ENCODE measurements at regions not wholly inside any gene's neighbourhood (a gene's known extent, or its start where the extent isn't known, plus 50 kb on each side); places are given as distances from the start of the nearest gene placed in this dataset.

DNA sequence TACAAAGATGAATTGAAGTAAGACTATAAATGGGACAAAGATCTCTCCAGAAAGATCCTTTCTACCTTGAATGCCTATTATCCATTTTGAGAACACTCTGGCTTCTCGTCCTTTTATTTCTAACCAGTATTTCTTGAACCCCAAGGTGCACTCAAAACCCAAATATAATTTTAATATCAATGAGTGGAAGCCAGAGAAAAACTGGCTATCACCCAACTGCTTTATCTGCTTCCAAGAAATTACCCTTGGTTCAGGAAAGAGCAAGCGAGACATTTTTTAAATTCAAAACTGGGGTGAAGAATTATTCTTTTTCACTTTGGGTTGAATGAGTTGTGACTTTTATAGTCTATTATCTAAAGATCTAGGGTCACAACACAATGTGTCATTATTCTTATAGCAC lies 221.3 kb downstream of the PTH2R start:
- no peaks in the 10 kb centered on the region for H3K36me3 ChIP-seq
- no peak for DNase-seq
- TF ChIP-seq, protein P1, sequence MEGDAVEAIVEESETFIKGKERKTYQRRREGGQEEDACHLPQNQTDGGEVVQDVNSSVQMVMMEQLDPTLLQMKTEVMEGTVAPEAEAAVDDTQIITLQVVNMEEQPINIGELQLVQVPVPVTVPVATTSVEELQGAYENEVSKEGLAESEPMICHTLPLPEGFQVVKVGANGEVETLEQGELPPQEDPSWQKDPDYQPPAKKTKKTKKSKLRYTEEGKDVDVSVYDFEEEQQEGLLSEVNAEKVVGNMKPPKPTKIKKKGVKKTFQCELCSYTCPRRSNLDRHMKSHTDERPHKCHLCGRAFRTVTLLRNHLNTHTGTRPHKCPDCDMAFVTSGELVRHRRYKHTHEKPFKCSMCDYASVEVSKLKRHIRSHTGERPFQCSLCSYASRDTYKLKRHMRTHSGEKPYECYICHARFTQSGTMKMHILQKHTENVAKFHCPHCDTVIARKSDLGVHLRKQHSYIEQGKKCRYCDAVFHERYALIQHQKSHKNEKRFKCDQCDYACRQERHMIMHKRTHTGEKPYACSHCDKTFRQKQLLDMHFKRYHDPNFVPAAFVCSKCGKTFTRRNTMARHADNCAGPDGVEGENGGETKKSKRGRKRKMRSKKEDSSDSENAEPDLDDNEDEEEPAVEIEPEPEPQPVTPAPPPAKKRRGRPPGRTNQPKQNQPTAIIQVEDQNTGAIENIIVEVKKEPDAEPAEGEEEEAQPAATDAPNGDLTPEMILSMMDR (IDR thresholded peaks at IDR 0.05) = no peak
- ATAC-seq = no peak
- H3K4me3 ChIP-seq = no peak overlapping the region
- H3K27me3 ChIP-seq = no peaks in the 10 kb centered on the region
- no peaks in the 10 kb centered on the region for H3K9me3 ChIP-seq
- H3K27ac ChIP-seq = no peak overlapping the region
- no peaks in the 10 kb centered on the region for H3K4me1 ChIP-seq
- intact Hi-C loops (cut with DNase I) = no loop called here

GRCh38 chr2:208638059-208638458 lies 231.5 kb downstream of the PTH2R start:
- H3K9me3 ChIP-seq = no peaks in the 10 kb centered on the region
- H3K27me3 ChIP-seq = no peaks in the 10 kb centered on the region
- TF ChIP-seq, protein P1 (IDR thresholded peaks at IDR 0.05) = no peak
- no peak overlapping the region for H3K27ac ChIP-seq
- H3K36me3 ChIP-seq = no peaks in the 10 kb centered on the region
- no peak overlapping the region for H3K4me3 ChIP-seq
- DNase-seq (no peak), ATAC-seq (no peak)
- intact Hi-C loops (cut with DNase I) = no loop called here
- no peaks in the 10 kb centered on the region for H3K4me1 ChIP-seq

- ATAC-seq (no peak), DNase-seq (no peak)
- Histone ChIP-seq H3K4me3 (no peak overlapping the region), H3K27ac (no peak overlapping the region), H3K27me3 (no peaks in the 10 kb centered on the region), H3K9me3 (no peaks in the 10 kb centered on the region), H3K36me3 (no peaks in the 10 kb centered on the region), H3K4me1 (no peaks in the 10 kb centered on the region)
- TF ChIP-seq, protein P1 (IDR thresholded peaks at IDR 0.05) = no peak
- intact Hi-C loops (cut with DNase I) = no loop called here
These were observed 235.7 kb downstream of the PTH2R start for GRCh38 chr2:208642125-208642779.

DNA sequence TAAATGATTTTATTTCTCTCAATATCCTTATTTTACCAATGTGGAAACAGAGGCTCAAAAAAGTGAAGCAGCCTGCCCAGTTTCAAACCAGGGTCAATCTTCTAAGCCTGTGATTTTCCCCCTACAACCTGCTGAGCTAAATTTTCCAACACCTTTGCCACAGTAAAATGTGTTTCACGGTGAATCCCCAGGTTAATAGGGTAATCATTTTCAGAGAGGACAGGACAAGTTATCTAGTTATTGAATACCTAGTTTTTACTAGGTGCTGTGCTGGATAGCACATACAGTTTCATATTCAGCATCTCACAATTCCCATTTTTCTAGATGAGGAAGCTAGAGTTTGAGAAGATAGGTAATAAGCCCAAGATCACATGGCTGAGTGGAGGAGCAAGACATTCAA lies 236.6 kb downstream of the PTH2R start:
- DNase-seq = no peak
- no peak for ATAC-seq
- H3K9me3 ChIP-seq = no peaks in the 10 kb centered on the region
- TF ChIP-seq, protein P1 (IDR thresholded peaks at IDR 0.05) = no peak
- intact Hi-C loops (cut with DNase I) = no loop called here
- H3K27ac ChIP-seq = no peak overlapping the region
- no peaks in the 10 kb centered on the region for H3K27me3 ChIP-seq
- no peaks in the 10 kb centered on the region for H3K4me1 ChIP-seq
- no peaks in the 10 kb centered on the region for H3K36me3 ChIP-seq
- H3K4me3 ChIP-seq = no peak overlapping the region

DNA sequence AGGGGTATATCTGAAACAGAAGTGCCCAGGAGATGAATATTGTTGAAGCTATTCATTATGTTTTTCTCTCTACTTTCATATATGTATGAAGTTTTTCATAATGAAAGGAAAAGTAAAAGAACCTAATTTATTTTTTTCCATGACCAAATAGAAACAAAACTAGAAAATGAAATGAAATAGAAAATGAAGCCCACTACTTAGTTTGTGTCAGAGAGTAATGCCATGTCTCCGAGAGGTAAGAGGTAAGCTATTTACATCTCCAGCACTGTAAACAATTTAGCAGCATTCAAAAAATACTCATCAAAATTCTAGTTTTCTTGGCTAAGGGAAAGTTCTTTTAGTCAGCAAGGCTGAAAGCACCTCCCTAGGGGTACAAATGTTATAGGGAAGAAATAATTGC lies 238.6 kb downstream of the PTH2R start:
- no peak for ATAC-seq

More for the DNA sequence above, 238.6 kb downstream of the PTH2R start:
- Histone ChIP-seq H3K4me1 (no peaks in the 10 kb centered on the region), H3K27me3 (no peaks in the 10 kb centered on the region), H3K9me3 (no peaks in the 10 kb centered on the region), H3K4me3 (no peak overlapping the region), H3K36me3 (no peaks in the 10 kb centered on the region), H3K27ac (no peak overlapping the region)
- no peak for DNase-seq
- intact Hi-C loops (cut with DNase I) = no loop called here
- TF ChIP-seq, protein P1 (IDR thresholded peaks at IDR 0.05) = no peak
